ENCODE measurements at regions not wholly inside any gene's neighbourhood (a gene's known extent, or its start where the extent isn't known, plus 50 kb on each side); places are given as distances from the start of the nearest gene placed in this dataset.

DNA sequence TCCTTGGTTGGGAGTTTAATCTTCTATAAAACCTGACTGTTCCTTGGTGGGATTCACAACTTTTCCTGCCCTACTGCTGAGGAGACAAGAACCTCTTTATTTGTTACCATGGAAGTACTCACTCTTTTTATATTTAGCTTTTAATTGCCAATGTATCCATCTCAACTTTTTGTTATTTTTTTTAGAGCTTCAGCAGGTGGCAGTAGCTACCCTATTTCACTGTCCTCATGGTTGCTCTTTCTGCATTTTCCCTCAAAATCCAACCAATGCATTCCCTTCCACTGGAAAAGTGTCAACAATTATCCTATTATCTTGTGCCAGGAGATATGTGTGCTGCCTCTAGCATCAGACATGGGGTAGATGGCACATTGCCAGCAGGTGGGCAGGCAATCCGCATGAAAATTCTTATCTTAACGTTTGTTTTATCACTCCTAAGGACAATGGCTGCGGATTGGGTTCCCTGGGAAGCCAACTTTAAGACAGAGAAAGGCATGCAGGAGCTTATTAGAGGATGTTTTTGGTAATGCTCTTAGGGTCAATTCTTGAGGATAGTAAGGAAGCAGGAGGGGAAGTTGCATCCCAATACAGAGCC lies 406.4 kb downstream of the SNAPC1 start:
- DNase-seq, result no peak

GRCh38 chr14:62179367-62180018 lies 417.3 kb downstream of the SNAPC1 start:
- DNase-seq, result peak; percentile 28

DNA sequence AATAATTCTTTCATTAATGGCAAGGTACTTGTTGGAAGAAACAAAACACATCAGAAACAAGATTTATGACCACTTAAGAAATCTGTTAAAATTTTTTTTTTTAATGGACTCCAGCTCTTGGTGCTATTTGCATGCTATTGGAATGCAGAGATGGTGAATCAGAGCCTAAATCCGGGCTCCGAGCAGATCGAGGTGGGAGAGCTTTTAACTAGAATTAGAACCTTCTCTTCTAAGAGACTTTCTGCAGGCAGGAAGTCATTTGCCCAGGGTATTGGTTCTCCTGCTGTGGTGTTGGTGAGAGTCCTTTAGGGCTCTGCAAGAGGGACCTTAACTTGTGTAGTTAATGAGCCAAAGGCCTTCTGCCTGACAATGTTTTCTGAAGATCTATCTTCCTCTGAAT lies 419.4 kb downstream of the SNAPC1 start:
- DNase-seq, result no peak

GRCh38 chr14:62185078-62185477 lies 422.9 kb downstream of the SNAPC1 start:
- no peak for DNase-seq

- no peak for DNase-seq
Measured at GRCh38 chr14:62187265-62187664, 425.0 kb downstream of the SNAPC1 start.

DNA sequence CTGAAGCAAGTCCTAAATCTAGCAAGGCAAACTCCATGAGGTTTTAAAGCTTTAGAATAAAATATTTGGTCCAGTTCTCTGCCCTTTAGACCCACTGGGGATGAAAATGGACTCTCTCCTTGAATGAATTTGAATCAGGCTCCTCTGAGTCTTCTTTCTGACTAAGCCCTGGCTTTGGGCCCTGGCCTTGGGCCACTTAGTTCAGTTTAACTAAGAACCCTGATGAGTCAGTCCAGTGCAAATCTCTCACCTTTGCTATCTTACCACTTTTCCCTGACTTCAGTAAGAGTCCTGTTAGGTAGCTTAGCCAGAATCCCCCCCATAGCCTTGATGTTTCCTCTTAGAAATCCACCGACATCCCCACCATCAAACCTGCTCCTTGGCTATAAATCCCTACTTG lies 427.5 kb downstream of the SNAPC1 start:
- DNase-seq, result no peak

DNA sequence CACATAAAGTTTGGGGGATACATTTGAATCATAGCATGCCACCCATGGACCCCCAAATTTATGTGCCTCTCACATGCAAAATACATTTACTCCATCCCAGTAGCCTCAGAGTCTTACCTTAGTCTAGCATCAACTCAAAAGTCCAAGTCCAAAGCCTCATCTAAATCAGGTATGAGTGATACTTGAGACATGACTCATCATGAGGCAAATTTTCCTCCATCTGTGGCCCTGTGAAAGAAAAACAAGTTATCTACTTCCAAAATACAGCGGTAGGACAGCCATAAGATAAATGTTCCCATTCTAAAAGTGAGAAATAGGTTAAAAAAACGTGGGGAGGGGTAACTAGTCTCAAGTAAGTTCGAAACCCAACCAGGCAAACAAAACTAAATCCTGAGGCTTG lies 444.2 kb downstream of the SNAPC1 start:
- DNase-seq, result no peak

GRCh38 chr14:62209287-62209899 lies 447.2 kb downstream of the SNAPC1 start:
- DNase-seq, result no peak

- no peak for DNase-seq
Measured at GRCh38 chr14:62213516-62213915, 451.3 kb downstream of the SNAPC1 start.

- no peak for DNase-seq
Measured at GRCh38 chr14:62216121-62216520, 453.9 kb downstream of the SNAPC1 start.

- no peak for DNase-seq
Measured at GRCh38 chr14:62234849-62235248, 472.6 kb downstream of the SNAPC1 start.

DNA sequence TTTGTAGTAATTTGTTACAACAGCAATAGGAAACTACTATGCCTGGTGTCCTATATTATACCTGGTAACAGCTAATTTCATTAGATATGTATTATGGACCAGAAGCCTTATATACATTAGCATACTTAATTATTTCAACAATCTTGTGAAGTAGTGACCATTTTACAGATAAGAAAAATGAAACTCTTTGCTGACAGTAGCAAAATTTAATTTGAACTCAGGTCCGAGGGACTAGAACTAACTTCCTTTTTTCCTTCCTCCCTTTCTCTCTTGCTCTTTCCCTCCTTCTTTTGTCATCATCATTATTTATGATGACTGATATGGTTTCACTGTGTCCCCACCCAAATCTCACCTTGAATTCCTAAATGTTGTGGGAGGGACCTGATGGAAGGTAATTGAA lies 482.0 kb downstream of the SNAPC1 start:
- no peak for DNase-seq

GRCh38 chr14:62247266-62247665 lies 485.0 kb downstream of the SNAPC1 start:
- DNase-seq, result no peak

- DNase-seq, result no peak
Measured at GRCh38 chr14:62251237-62251636, 489.0 kb downstream of the SNAPC1 start.

- DNase-seq, result no peak
Measured at GRCh38 chr14:62253171-62253570, 491.0 kb downstream of the SNAPC1 start.

DNA sequence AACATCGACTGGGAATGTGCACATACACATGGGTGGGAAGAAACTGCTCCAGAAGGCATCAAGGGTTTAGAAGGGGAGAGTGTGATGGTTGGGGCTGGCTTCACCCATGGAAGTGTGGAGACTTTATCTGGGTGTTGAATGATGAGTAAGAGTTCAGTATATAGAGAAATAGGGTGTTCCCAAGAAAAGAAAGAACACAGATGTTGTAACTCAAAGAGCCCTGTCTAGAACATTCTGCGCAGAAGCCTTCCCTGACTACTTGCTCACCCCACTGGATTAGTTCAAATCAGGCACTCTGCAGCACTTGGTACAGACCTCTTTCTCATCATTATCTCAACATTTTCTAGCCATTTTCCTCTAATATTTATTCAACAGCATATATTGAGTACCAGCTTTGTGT lies 491.7 kb downstream of the SNAPC1 start:
- no peak for DNase-seq

DNA sequence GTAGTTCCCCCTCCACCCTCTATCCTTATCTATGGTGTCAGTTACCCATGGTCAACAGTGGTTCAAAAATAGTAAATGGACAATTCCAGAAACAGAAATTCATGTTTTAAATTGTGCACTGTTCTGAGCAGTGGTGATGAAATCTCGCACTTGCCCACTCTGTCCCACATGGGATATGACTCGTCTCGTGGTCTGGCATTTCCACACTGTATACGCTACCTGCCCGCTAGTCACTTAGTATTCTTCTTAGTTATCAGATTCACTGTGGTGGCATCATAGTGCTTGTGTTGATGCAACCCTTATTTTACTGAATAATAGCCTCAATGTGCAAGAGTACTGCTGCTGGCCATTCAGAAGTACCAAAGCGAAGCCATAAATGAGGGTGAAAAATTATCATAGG lies 507.0 kb downstream of the SNAPC1 start:
- no peak for DNase-seq

DNA sequence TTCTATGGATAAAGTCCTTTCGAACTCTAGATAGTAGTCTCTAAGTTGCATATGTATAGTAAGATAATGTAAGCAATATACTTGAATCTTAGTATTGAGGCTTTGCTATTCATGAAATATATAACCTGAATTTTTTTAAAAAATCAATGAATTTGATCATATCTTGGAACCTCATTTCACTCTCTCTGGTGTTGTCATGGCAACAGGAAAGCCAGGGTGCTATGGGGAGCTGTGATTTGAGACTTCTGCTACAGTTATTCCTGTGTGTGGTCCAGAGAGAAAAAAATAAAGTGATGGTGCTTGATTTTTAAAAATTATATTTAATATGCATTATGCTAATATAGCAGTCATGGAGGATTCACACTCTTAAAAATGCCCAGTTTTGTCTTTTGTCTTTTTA lies 508.0 kb downstream of the SNAPC1 start:
- no peak for DNase-seq

DNA sequence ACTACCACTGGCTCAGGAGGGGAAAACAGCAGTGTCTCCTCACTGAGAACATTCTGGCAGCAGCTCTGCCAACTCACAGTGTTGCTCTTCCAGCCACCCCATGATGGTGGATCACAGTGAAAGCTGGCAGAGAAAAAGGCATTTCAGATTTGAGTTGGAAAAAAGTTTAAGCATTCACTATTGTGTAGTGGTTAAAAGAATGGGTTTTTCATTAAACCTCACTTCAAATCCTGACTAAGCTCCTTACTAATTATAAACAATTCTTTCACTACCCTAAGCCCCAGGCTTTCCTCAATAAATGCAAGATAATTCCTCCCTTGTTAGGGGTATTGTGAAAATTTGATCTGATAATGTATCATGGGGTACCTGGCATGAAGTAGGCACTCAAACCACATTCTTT lies 518.1 kb downstream of the SNAPC1 start:
- no peak for DNase-seq

DNA sequence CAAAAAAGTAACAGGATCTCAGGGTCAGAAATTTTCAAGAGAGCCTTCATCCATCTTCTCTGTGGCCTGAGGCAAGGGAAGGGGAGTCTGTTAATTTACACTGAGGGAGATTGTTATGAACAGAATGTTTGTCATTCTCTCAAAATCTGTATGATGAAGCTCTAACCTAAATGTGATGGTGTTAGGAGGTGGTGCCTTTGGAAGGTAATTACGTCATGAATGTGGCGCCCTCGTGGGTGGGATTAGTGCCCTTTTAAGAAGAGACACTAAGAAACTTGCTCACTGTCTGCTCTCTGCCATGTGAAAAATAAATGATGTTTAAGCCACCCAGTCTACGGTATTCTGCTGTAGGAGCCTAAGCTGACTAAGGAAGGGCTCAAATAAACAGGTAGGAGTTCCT lies 521.6 kb downstream of the SNAPC1 start:
- no peak for DNase-seq

DNA sequence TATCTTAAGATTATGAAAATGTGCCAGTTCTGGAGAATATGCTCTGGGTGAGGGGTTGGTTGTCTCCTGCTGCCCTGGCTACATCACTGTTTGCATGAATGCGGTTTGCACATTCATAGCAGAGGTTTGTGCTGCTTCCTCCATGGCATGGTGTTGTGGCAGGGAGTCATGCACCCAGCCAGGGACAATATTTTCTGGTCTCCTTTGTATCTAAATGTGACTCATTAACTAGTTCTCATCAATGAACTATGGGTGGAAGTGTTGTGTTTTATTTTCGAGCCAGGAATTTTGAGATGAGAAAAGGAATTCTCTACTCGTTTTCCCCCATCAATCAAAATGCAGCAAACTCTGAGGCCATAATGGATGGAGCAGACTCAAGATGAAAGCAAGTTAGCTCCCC lies 527.3 kb downstream of the SNAPC1 start:
- DNase-seq, result no peak

GRCh38 chr14:62301080-62301479 lies 538.9 kb downstream of the SNAPC1 start:
- DNase-seq, result no peak

DNA sequence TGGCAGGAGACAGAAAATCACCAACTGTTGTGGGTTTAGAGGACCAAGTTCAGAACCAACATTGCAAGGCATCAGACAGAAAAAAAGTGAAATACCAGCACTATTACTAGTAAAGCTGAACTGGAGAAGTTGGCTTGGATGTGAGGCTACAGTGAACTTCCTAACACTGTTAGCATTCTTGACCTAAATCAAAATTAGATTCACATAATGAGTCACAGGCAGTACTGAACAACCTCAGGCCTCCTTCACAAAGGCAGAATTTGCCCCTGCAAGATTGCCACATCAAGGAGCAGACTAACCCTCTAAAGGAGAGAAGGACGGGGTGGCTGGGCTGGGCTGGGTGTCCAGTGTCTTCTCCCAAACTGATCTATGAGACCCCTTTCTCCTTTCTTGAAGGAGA lies 539.7 kb downstream of the SNAPC1 start:
- DNase-seq, result no peak

- no peak for DNase-seq
Measured at GRCh38 chr14:62303437-62303836, 541.2 kb downstream of the SNAPC1 start.

GRCh38 chr14:62304257-62304656 lies 542.0 kb downstream of the SNAPC1 start:
- DNase-seq, result no peak

All from DMS 273 treated with DMSO at 0.1 percent for 48 hours (cell line).